Mammary epithelial cell (primary cell): ENCODE measurements at regions not wholly inside any gene's neighbourhood (a gene's known extent, or its start where the extent isn't known, plus 50 kb on each side); places are given as distances from the start of the nearest gene placed in this dataset.

Experiments
- CTCF ChIP-seq, 2 donors: IDR thresholded peaks in 1 of 2; conservative IDR thresholded peaks in 1 of 2; 2 replicates each; pipeline ENCODE4 v1.5.1; 2011 to 2012; ENCODE audit warnings: inconsistent platforms in 2 of 2, low read length in 2 of 2, mild to moderate bottlenecking in 2 of 2, control low read depth in 1 of 2, low read depth in 1 of 2; ENCODE audit not compliant: insufficient read depth in 1 of 2; ENCODE audit errors: extremely low read depth in 1 of 2
- EZH2 ChIP-seq: IDR thresholded peaks from 2 replicates; pipeline ENCODE4 v1.6.1; 2012; ENCODE audit warnings: low read length, inconsistent platforms, borderline replicate concordance

DNA sequence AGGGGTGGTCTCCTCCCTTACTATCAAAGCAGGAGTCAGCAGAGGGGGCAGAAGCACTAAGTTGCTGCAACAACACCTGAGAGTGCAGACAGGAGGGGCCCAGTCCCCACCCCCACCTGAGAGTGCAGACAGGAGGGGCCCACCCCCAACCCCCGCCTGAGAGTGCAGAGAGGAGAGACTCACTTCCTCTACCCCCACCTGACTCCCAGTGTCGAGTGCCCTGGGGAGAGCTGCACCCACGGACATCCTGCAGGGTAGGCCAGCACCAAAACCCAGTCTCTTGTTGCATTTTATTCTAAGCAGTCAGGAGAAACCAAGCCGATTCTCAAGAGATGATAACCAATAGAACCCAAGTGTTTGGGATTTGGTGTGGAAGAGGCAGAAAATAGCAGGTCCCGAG, 78.4 kb downstream of the NAPG start:
- TF ChIP-seq CTCF (conservative IDR thresholded peaks at IDR 0.05 in 1 of 2, IDR thresholded peaks at IDR 0.05 in 1 of 2; ENCODE audit: extremely low read depth in 1 of 2, insufficient read depth in 1 of 2, low read depth in 1 of 2, low read length in 2 of 2) = no peak
- no peak for TF ChIP-seq EZH2
